HG02938 (cell line): ENCODE measurements at regions not wholly inside any gene's neighbourhood (a gene's known extent, or its start where the extent isn't known, plus 50 kb on each side); places are given as distances from the start of the nearest gene placed in this dataset.
"Not testable (repeated sequence)": the region's sequence is repeated elsewhere in the genome, so short reads cannot be mapped to it uniquely, and the experiment has no call there.

Experiments
- ATAC-seq: cut with Tn5 transposase; IDR thresholded peaks from one replicate; pipeline ENCODE4 v1.9.1; 2021; ENCODE audit warnings: mild to moderate bottlenecking, moderate library complexity; ENCODE audit not compliant: unreplicated experiment

DNA sequence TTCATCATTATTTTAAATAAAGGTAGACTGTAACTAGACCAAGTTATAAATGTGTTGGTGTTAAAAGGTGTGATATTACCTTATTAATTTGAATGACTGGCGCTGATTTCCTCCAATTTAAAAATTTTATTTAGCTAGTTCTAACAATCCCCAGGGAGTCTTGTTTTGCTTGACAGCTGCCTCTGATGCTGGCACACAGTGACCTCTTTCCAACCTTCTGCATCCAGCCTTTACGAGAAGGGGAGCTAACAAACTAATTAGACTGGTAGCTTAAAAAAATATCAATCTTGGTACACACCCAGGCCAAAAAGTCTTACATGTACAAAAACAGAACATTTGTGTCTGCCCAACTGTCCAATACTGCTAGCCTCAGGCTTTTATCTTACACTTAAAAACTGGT lies 51.8 kb upstream of the ENPEP start:
- ATAC-seq, result no peak

DNA sequence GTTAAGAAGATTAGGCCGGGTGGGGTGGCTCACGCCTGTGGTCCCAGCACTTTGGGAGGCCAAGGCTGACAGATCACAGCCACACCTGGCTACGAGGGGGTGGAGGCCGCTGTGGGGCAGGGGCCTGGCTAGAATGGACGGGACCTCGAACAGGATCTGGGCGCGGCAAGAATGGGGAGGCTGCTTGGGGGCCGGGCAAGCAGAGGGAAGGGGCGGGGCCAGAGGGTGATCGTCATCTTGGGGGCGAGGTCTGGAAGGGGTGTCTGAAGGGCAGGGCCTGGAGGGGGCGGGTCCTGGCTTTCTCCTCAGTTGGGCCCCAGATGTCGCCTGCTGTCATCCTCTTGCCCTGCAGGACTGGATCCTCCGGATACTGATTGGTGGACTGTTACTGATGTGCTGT lies 57.3 kb upstream of the ENPEP start:
- no peak for ATAC-seq

DNA sequence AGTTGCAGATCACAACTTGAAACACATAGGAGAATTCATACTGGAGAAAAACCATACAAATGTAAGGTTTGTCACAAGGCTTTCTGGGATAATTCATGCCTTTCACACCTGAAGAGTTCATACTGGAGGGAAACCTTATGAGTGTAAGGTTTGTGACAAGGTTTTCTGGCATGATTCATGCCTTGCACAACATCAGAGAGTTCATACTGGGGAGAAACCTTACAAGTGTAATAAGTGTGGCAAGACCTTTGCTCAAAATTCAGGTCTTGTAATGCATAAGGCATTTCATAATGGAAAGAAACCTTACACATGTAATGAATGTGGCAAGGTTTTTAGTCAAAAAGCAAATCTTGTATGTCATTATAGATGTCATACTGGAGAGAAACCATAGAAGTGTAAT lies 58.8 kb upstream of the ENPEP start:
- ATAC-seq, result no peak

DNA sequence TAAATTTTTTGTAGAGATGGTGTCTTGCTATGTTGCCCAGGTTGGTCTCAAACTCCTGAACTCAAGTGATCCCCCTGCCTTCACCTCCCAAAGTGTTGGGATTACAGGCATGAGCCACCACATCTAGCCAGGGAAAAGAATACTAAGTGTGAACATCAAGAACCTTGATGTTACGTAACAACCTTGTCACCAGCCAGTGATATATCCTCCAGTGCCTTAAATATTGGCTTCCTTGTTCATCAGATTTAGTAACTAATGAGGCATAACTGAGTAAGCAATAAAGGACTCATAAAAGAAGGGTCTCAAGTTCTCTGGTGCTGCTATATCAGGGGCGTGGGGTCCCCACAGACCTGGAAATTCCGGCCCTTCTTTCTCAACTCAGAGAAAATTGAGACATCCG lies 60.5 kb upstream of the ENPEP start:
- no peak for ATAC-seq

DNA sequence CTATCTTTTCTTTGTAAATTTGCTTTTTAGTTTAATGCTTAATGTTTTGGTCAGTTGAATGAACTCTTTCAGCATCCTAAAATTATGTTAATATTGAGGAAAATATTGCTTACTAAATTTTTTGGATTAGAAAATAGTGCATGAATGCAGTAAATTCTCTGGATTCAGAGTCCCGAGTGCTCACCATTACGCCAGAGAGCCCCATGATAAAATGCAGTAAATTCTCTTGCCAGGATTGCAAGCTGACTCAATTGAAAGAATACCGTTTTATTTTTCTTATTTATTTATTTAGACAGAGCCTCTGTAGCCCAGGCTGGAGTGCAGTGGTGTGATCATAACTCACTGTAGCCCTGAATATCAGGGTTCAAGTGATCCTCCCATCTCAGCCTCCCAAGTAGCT lies 60.9 kb upstream of the ENPEP start:
- no peak for ATAC-seq

DNA sequence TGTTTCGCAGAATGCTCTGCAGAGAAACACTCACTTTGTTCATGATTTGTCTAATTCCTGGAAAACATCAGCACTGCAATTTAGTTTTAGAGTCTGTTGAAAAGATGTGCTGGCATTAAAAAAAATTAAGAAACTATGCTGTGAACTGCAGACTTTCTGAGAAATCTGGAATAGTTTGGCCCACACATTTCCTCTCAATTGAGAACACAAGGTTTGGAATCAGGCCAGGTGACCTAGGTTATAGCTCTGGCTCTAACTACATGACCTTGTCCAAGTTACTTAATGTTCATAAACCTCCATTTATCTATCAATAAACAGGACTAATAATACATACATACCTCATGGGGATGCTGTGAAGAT lies 61.4 kb upstream of the ENPEP start:
- no peak for ATAC-seq

DNA sequence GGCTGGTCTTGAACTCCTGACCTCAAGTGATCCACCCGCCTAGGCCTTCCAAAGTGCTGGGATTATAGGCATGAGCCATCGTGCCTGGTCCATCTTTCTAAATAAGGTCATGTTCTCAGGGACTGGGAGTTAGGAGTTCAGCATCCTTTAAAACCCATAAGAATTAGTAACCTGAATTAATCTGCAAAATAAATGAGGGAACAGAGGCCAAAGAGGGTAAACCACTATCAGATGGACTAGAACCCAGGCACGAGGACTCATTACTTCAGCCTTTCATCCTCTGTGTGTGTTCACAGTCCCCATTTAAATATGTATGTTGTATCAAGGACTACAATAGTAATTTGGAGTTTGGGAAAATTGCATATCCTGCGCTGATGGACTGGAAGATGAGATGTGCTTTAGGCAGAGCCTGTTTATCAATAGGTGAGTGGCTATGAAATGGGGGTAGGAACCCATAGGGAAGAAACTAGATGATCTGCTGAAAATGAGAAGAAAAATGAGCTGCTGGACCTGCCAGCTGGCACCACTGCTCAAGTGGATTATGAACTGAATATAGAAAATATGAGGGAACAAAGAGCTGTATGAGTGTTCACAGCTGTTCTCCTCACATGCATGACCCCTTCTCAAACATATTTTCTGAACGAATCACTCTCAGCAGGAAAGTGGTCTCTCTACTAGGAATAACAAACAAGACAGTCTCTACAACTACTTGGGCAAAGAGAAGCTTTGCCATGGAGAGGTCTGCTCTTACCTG lies 62.0 kb upstream of the ENPEP start:
- ATAC-seq, result not testable (repeated sequence)

DNA sequence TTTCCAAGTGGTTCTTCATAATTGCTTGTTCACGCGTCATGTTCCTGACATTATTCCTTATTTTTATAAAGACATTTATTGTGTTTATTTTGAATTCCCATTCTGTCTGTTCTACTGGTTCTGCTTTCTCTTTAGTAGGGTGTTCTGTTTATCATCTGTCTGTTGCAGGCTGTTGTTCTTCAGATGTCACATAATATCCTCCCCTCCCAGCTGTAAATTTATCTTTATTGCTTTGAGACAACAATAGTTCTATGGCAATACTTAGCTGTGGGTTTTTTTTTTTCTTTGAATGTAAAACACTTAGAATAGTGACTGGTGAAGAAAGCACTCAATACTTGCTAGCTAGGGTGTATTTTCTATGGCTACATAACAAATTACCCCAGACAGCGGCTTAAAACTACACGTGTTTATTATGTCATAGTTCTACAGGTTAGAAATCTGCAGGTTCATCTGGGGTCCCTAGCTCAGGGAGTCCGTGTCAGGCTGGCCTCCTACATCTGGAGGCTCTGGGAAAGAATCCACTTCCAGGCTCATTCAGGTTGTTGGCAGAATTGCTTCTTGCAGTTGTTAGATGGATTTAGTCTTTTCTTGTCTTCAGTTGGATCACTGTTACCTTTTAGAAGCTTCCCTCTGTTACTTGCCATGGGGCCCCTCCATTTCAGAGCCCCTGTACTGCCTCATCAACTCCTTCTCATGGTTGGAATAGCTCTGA lies 63.4 kb upstream of the ENPEP start:
- ATAC-seq, result no peak

DNA sequence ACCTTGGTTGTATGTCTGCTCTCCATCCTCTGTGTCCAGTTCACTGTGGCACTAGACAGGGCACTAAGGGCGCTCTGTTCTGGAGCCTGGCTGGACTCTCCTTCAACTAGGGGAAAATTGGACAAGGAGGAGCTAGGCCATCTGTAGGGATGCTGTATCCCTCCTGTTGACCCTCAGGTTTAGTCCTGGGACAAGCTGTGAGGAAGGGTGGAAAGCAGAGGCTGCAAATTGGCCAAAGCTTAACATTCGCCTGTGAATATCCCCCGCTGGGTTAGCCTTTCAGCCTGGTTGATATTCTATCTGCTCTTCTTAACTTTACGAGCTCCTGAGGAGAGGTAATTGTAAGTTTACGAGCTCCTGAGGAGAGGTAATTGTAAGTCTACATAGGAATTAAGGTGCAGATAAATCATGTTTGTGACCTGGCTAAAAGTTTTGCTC lies 64.4 kb upstream of the ENPEP start:
- ATAC-seq, result no peak

DNA sequence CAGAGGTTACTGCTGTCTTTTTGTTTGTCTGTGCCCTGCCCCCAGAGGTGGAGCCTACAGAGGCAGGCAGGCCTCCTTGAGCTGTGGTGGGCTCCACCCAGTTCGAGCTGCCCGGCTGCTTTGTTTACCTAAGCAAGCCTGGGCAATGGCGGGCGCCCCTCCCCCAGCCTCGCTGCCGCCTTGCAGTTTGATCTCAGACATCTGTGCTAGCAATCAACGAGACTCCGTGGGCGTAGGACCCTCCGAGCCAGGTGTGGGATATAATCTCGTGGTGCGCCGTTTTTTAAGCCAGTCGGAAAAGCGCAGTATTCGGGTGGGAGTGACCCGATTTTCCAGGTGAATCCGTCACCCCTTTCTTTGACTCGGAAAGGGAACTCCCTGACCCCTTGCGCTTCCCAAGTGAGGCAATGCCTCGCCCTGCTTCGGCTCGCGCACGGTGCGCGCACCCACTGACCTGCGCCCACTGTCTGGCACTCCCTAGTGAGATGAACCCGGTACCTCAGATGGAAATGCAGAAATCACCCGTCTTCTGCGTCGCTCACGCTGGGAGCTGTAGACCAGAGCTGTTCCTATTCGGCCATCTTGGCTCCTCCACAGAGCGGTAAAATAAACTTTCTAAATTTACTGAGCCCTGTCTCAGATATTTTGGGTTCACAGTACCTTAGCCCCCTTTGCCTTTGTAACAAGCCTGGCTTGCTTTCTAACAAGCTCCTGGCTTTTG lies 64.9 kb upstream of the ENPEP start:
- not testable (repeated sequence) for ATAC-seq

DNA sequence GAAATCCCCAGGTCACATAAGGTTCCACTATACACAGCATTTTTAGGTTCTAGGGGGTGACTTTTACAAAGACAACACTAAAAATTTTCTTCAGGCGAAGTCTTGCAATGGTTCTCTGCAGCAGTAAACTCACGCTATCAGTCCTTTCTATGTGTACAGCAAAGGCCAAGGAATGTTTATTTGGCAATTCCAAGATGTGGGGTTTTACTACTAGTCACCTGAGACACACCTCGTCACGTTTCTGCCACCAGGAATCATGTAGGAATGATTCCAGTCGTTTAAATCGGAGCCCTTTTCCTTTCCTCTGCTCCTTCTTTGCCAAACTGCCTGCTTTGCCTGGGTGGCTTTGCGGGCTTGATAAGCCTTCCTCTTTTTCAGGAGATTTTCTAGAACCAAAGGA lies 75.9 kb upstream of the ENPEP start:
- no peak for ATAC-seq

DNA sequence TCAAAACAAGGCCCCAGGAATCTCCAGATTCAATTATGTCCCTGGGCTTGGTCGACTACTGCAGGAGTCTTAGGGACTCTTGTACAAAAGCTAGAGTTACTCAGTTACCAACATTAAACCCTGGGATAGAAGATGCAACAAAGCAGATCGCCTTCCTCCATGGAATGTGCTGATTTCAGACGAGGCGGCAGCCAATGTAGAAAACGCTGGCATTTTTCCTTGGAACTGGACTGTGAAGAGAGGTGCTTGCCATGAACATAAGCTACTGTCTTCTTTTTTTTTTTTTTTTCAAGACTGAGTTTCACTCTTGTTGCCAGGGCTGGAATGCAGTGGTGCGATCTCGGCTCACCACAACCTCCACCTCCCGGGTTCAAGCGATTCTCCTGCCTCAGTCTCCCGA lies 76.9 kb upstream of the ENPEP start:
- ATAC-seq, result not testable (repeated sequence)

DNA sequence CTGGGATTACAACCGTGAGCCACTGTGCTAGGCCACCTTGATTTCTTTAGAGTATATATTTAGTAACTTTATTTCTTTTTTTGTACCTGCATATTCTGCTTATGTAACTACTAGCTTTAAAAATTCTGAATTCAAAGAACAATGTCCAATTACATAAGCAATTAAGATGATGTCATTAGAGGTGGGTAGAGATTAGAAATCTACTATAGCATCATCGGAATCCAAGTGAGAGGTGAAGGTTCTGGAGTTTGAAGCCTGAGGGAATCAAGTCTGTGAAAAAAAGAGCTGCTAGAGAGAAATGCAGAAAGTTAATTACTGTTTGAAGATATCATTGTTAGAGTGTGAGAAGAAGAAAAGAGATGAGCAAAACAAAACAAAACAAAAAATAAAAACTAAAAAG lies 79.0 kb upstream of the ENPEP start:
- no peak for ATAC-seq

DNA sequence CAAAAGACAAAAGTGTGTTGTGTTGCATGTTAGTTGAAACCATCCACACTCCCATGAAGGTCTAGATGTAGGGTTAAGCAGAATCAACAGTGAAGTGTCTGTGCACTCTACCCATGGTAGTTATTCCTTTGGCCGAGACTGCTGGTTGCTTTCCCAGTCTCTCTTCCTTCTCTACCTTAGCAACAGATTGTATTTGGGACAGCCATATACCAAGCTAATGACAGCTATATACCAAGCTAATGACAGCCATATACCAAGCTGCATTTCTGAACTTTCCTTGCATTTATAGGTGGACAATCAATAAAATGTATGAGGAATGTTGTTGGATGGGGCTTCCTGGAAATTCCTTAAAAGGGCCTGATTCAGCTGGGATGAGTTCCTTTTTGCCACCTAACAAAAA lies 80.5 kb upstream of the ENPEP start:
- ATAC-seq, result no peak

DNA sequence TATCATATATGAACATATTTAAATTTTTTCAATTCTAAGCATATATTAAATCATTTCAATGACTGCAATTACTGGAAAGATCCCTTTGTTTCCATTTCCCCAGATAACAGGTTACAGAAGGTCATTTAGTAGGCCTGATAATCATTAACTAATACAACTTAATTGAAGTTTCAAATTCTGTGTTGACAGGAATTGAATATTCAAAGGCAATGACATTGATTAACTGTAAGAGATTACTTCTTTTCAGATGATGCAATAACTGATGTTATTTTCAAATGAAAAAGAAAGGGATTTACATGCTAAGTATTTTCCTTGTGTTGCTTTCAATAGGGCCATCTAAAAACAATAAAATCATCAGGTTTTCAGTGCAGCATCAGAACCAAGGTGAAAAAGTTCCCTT lies 81.1 kb upstream of the ENPEP start:
- no peak for ATAC-seq

DNA sequence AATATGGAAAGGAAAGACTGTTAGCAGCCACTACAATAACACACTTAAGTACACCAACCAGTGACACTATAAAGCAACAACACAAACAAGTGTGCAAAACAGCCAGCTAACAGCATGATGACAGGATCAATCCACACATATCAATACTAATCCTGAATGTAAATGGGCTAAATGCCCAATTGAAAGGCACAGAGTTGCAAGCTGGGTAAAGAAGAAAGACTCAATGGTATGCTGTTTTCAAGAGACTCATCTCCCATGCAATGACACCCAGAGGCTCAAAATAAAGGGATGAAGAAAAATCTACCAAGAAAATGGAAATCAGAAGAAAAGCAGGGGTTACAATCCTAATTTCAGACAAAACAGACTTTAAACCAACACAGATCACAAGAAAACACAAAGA lies 94.2 kb upstream of the ENPEP start:
- no peak for ATAC-seq

DNA sequence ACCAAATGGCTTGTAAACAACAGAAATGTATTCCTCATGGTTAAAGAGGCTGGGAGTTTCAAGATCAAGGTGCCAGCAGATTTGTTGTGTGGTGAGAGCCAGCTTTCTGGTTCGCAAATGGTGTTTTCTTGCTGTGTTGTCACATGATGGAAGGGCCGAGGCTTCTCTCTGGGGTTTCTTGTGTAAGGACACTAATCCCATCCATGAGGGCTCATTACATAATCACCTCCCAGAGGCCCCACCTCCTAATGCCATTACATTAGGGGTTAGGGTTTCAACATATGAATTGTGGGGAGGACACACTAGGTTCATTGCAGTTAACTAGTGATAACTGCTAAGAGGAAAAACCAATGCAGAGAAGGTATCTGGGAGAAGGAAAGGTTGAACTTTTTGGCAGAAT lies 103.5 kb upstream of the ENPEP start:
- no peak for ATAC-seq

DNA sequence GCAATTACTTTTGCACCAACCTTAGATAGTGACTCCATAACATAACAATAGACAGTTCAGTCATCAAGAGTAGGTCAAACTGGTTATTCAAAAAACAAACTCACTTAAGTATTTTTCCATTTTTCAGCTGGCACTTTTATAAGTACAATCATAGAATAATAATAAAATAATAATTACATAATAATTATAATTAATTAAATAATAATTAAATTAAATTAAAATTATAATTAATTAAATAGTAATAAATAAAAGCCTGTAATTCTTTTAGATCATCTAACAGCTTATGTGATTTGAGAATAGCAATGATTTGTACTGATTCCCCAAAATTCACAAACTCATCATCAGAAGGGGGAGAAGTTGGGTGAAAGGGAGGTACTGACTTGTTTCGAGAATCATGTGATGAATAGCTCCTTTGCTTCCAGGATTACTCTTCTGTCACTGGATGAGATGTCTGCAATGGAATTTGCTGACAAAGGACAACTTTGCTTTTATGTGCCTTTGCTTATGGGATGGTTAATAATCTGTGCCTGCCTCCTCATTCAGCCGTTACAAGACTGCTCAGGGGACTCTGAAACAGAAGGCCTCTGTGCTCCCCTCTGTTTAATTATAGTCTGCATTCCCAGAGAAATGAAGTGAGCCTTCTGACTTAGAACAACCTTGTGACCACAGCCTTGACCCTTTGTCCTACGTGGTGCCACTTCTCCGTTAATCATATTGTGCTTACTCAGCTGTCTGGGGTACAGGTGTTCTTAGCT lies 104.8 kb upstream of the ENPEP start:
- no peak for ATAC-seq

DNA sequence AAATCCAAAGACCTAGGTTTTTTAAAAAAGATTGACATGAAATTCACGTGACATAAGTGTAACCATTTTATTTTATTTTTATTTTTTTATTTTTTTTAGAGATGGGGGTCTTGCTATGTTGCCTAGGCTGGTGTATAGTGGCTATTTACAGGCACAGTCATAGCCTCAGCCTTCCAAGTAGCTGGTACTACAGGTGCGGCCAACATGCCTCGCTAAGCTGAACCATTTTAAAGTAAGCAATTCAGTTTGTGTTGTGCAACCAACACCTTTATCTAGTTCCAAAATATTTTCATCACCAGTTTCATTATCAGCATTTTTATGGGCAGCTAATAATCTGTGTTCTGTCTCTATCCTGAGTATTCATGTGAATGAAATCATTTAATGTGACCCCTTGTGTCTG lies 107.5 kb upstream of the ENPEP start:
- ATAC-seq, result no peak

DNA sequence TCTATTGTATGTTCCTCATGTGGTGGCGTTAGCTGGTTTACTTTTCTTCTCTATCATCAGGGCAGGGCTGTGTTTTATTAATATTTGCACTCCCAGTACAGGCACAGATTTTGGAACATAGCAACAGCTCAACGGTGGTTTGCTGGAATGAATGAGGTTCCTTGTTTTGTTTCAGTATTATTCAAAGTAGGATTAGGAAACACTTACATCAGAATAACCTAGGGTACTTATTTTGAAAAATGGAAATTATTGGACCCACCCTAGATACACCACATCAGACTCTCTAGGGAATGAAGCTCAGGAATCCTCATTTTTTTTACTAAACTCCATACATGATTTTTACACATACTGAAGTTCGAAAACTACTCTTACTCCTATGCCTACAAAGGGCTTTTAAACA lies 108.8 kb upstream of the ENPEP start:
- no peak for ATAC-seq

DNA sequence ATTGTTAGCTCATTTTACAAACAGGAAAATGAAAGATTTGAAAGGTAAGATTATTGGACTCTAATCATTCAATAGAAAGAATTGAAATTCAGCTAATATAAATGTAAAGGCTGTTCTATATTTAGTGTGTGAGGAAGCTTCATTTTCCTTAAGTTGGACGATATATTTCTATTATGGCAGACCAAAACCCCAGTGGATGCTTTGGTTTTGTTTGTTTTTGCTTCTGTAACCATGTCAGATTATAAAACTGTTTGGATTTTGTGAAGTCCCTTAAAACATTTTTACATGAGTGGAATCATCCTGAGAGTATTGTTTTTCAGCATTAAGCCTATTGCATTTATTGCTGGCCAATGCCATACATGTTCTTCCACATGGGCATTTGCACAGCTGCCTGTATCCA lies 110.2 kb upstream of the ENPEP start:
- ATAC-seq, result no peak
